Suprapubic skin (tissue), 4 donors: ENCODE measurements at regions not wholly inside any gene's neighbourhood (a gene's known extent, or its start where the extent isn't known, plus 50 kb on each side); places are given as distances from the start of the nearest gene placed in this dataset.
"Not testable (repeated sequence)": the region's sequence is repeated elsewhere in the genome, so short reads cannot be mapped to it uniquely, and the experiment has no call there.

Experiments
- CTCF ChIP-seq, 2 donors: fragments of 200-600 bp in 1 of 2; fragments of 450-650 bp in 1 of 2; sonication (generic) in 1 of 2; IDR thresholded peaks; one replicate each; pipeline ENCODE4 v1.5.1; 2016 to 2019; ENCODE audit warnings: antibody characterized with exemption in 2 of 2, mild to moderate bottlenecking in 1 of 2, moderate library complexity in 1 of 2
- POLR2A ChIP-seq, 2 donors: fragments of 450-650 bp; IDR thresholded peaks; one replicate each; pipeline ENCODE4 v1.6.1; 2017; ENCODE audit warnings: antibody characterized with exemption in 2 of 2, mild to moderate bottlenecking in 2 of 2, moderate library complexity in 2 of 2
- POLR2AphosphoS5 ChIP-seq, 3 donors: sonication (generic); formaldehyde crosslinking; IDR thresholded peaks; one replicate each; pipeline ENCODE4 v1.6.1; 2017; ENCODE audit warnings: antibody characterized with exemption in 3 of 3

- TF ChIP-seq POLR2AphosphoS5, CTCF, POLR2A (IDR thresholded peaks at IDR 0.05): not testable (repeated sequence)
These were observed 138.2 kb upstream of the HMX1 start for GRCh38 chr4:9009792-9010191.
